HUES64 (cell line): ENCODE measurements at regions not wholly inside any gene's neighbourhood (a gene's known extent, or its start where the extent isn't known, plus 50 kb on each side); places are given as distances from the start of the nearest gene placed in this dataset.

ENCODE experiments used
- H3K27ac ChIP-seq: 2 replicates; pipeline ENCODE4 v1.7.0; 2013; ENCODE audit warnings: low read depth, low read length, inconsistent platforms
- H3K27me3 ChIP-seq: 2 replicates; pipeline ENCODE4 v1.6.1; 2013; ENCODE audit warnings: mild to moderate bottlenecking, low read length; ENCODE audit not compliant: insufficient read depth
- H3K36me3 ChIP-seq: 2 replicates; pipeline ENCODE4 v1.6.1; 2013; ENCODE audit warnings: mild to moderate bottlenecking, low read length; ENCODE audit not compliant: insufficient read depth
- H3K4me1 ChIP-seq: 2 replicates; pipeline ENCODE4 v1.6.1; 2013; ENCODE audit warnings: mild to moderate bottlenecking, low read length, moderate library complexity; ENCODE audit not compliant: insufficient read depth
- H3K4me3 ChIP-seq: 2 replicates; pipeline ENCODE4 v1.5.1; 2013; ENCODE audit warnings: mild to moderate bottlenecking, low read length, moderate library complexity
- H3K9ac ChIP-seq: 2 replicates; pipeline ENCODE4 v1.6.1; 2013; ENCODE audit warnings: mild to moderate bottlenecking, low read depth, low read length
- H3K9me3 ChIP-seq: 2 replicates; pipeline ENCODE4 v1.6.1; 2013; ENCODE audit warnings: low read depth, low read length; ENCODE audit not compliant: insufficient read depth
- WGBS: fragments of 150-250, 120-280 bp; methylation state at CpG from one replicate; pipeline ENCODE4 v1.1.7; 2013; ENCODE audit warnings: missing lambda C conversion rate; 5-methylcytosine and 5-hydroxymethylcytosine counted together

DNA sequence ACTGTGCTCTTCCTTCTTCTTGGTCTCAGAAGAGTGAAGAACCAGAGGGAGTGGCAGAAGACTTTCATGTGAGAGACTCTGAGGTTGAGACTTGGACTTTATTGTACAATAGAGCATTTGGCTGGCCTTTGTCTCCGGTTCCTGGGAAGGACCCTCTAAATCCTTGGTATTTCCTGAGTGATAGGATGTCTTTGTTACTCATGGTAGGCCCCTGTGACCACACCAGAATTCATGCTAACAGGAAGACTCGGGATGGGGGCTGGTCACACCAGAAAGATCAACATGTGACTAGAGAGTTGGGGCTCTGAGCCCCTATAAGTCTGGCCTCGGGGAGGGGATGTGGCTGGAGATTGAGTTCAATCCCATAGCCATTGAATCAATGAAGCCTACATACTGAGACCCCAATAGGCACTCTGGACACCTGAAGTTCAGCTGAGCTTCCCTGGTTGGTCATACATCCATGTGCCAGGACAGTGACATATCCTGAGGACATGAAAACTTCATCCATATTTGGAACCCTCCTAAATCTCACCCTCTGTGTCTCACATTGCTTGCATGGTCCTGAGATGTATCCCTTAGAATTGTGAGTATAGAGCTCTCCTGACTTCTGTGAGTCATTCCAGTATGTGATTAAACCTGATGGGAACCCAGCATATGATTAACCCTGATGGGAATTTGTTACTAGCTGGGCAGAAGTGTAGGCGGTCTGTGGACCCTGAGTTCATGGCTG lies 201.7 kb downstream of the GADD45G start:
- Histone ChIP-seq H3K4me3 (no peak overlapping the region), H3K27ac (no peak overlapping the region), H3K27me3 (no peaks in the 10 kb centered on the region), H3K9me3 (no peaks in the 10 kb centered on the region), H3K36me3 (no peaks in the 10 kb centered on the region), H3K4me1 (peaks cover 24% of the 10 kb centered on the region), H3K9ac (no peak overlapping the region)
- 92% methylated on average over 4 of the region's 4 CpGs for WGBS

- no peak overlapping the region for H3K27ac ChIP-seq
- H3K9me3 ChIP-seq, result no peaks in the 10 kb centered on the region
- H3K4me1 ChIP-seq, result peaks cover 24% of the 10 kb centered on the region
- WGBS, result 95% methylated on average over 5 of the region's 5 CpGs
- H3K36me3 ChIP-seq, result no peaks in the 10 kb centered on the region
- no peak overlapping the region for H3K9ac ChIP-seq
- no peaks in the 10 kb centered on the region for H3K27me3 ChIP-seq
- H3K4me3 ChIP-seq, result no peak overlapping the region
Observed at GRCh38 chr9:89807101-89807395, 202.2 kb downstream of the GADD45G start.

- no peak overlapping the region for H3K4me3 ChIP-seq
- H3K27ac ChIP-seq, result no peak overlapping the region
- H3K9ac ChIP-seq, result no peak overlapping the region
- H3K4me1 ChIP-seq, result peaks cover 24% of the 10 kb centered on the region
- WGBS, result 88% methylated on average over 2 of the region's 2 CpGs
- no peaks in the 10 kb centered on the region for H3K27me3 ChIP-seq
- no peaks in the 10 kb centered on the region for H3K36me3 ChIP-seq
- H3K9me3 ChIP-seq, result no peaks in the 10 kb centered on the region
Observed at GRCh38 chr9:89807682-89808075, 202.9 kb downstream of the GADD45G start.

DNA sequence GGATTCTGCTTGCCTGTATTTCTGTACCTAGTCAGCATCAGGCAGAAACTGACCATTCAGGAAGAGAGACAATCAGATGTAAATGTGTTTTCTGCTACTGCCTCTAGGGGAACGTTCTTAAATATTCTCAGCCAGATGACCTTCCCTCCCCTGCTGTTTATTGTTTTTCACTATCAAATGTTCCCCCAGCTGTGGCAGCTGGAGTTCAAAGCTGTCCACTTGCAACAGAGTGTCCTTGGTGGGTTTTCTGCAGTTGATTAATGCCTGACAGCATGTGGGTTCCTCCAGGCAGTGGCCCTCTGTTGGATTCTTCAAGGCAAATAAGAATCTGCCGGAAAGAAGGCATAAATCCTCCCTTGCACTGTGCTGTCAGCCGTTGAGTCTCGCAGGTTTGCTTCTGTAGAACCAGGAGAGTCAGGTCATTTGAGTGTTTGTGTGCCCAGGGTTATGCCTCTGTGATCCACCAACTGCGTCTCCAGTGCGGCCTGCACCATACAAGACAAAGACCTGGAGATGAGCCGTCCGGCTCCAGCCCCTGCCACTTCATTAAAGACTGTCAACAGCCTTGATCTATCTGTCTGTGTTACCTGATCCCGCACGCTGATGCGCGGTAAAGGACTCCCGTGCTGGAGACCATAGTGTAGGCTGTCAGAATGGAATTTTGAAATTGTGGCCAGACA lies 203.4 kb downstream of the GADD45G start:
- Histone ChIP-seq H3K9ac (no peak overlapping the region), H3K4me3 (no peak overlapping the region), H3K27ac (no peak overlapping the region), H3K9me3 (no peaks in the 10 kb centered on the region), H3K27me3 (no peaks in the 10 kb centered on the region), H3K4me1 (peaks cover 24% of the 10 kb centered on the region), H3K36me3 (no peaks in the 10 kb centered on the region)
- WGBS, result 84% methylated on average over 13 of the region's 13 CpGs

GRCh38 chr9:89808756-89809181 lies 204.0 kb downstream of the GADD45G start:
- no peaks in the 10 kb centered on the region for H3K27me3 ChIP-seq
- H3K27ac ChIP-seq, result no peak overlapping the region
- no peak overlapping the region for H3K9ac ChIP-seq
- WGBS, result 92% methylated on average over 12 of the region's 12 CpGs
- H3K4me3 ChIP-seq, result no peak overlapping the region
- no peaks in the 10 kb centered on the region for H3K9me3 ChIP-seq
- peaks cover 24% of the 10 kb centered on the region for H3K4me1 ChIP-seq
- no peaks in the 10 kb centered on the region for H3K36me3 ChIP-seq

GRCh38 chr9:89810431-89810830 lies 205.6 kb downstream of the GADD45G start:
- 68% methylated on average over 7 of the region's 7 CpGs for WGBS
- Histone ChIP-seq H3K9ac (no peak overlapping the region), H3K27ac (no peak overlapping the region), H3K9me3 (no peaks in the 10 kb centered on the region), H3K27me3 (no peaks in the 10 kb centered on the region), H3K36me3 (no peaks in the 10 kb centered on the region), H3K4me1 (peaks cover 12% of the 10 kb centered on the region), H3K4me3 (no peak overlapping the region)

DNA sequence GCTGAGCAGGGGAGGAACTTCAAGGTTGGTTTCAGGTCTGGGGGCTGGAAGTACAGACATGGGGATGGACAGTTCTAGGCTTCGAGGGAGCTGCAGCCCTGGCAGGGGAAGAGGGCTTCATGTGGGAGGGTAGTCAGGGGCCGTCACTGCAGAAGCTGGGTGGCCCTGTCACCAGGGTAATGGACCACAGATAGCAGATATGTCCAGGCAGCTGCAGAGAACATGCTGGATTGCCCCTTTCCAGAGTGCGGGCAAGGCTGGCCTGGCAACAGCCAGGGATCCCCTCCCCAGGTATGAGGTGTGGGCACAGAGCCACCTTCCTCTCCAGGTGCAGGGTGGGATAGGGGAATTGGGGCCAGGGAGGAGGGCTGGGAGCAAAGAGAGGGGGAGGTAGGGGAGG lies 206.5 kb downstream of the GADD45G start:
- no peak overlapping the region for H3K4me3 ChIP-seq
- WGBS, result 90% methylated on average over 3 of the region's 3 CpGs

DNA sequence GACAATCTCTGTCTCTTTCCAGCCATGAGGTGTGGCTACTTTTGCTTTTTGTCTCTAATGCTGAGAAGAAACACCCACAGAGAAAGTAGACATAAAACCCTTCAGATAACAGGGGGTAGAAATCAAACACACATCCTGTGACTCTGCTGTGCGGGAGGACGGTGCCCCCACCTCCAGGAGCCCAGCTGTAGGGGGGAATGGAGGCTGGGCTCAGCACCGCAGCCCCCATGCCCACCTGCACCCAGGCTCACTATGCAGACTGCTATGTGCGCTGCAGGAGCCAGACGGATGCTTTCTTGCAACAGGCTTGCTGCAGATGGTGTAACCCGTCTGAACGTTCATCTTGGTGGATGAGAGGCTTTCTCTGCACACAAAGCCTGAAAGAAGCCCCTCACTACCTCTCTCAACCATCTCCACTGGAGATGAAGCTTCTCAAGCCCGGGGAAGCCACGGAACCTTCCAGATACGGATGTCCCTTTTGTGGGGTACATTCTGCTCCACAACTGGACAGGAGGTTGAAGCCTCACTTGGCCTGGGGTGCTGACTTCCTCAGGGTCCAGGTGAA lies 207.2 kb downstream of the GADD45G start:
- Histone ChIP-seq H3K9ac (no peak overlapping the region), H3K4me1 (peaks cover 11% of the 10 kb centered on the region), H3K36me3 (no peaks in the 10 kb centered on the region), H3K9me3 (no peaks in the 10 kb centered on the region), H3K27me3 (no peaks in the 10 kb centered on the region), H3K27ac (no peak overlapping the region), H3K4me3 (no peak overlapping the region)
- WGBS, result 95% methylated on average over 10 of the region's 10 CpGs

More for the DNA sequence above, 206.5 kb downstream of the GADD45G start:
- Histone ChIP-seq H3K4me1 (peaks cover 11% of the 10 kb centered on the region), H3K36me3 (no peaks in the 10 kb centered on the region), H3K27ac (no peak overlapping the region), H3K9me3 (no peaks in the 10 kb centered on the region), H3K9ac (no peak overlapping the region), H3K27me3 (no peaks in the 10 kb centered on the region)

DNA sequence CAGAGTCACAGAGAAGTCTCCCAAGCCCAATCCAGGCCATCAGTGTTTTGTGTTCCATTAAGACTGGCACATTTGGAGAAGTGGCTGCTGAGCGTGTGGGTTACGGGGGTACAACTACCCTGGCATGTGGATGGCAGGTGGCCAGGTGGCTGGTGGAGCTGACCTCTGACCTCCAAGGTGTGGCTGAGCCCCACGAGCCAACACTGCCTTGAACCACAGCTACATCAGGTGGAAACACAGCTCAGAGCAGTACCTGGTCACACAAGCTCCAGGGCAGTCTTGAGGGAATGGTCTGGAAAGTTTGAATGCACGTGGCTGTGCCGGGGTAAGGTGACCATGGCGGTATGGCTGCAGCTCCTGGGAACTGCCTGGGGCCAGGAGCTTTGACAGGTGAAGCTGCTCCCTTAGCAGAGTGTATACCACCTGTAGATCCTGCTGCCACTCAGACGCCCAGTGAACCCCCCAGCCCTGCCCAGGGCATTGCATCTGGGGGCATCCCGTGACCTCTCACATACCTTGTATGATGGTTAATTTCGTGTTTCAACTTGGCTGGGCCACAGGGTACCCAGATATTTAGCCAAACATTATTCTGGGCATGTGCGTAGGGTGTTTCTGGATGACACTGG lies 207.9 kb downstream of the GADD45G start:
- H3K4me1 ChIP-seq, result peaks cover 10% of the 10 kb centered on the region
- H3K4me3 ChIP-seq, result no peak overlapping the region
- H3K9ac ChIP-seq, result no peak overlapping the region
- no peaks in the 10 kb centered on the region for H3K36me3 ChIP-seq
- H3K27ac ChIP-seq, result no peak overlapping the region
- H3K27me3 ChIP-seq, result no peaks in the 10 kb centered on the region
- no peaks in the 10 kb centered on the region for H3K9me3 ChIP-seq
- 95% methylated on average over 10 of the region's 10 CpGs for WGBS

DNA sequence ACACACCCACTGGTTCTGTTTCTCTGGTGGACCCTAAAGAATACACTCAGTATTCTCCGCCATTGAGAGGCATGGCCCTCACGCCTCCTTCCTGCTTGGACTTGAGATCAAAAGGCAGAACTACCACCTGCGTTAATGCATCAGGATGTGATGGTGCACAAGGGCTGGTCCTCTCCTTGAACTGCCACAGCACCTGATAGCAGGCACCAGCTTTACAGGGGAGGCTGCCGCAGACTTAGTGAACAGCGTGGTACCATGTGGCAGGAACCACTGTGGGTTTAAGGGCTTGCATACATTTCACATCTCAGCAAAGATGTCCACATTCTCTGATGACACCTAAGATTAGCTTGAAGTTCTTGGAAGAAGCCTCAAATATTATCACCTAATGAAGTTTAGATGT lies 208.7 kb downstream of the GADD45G start:
- Histone ChIP-seq H3K9ac (no peak overlapping the region), H3K4me1 (peaks cover 2% of the 10 kb centered on the region), H3K27me3 (no peaks in the 10 kb centered on the region), H3K9me3 (no peaks in the 10 kb centered on the region), H3K27ac (no peak overlapping the region), H3K4me3 (no peak overlapping the region), H3K36me3 (no peaks in the 10 kb centered on the region)
- WGBS, result 93% methylated on average over 5 of the region's 5 CpGs

- Histone ChIP-seq H3K4me1 (no peaks in the 10 kb centered on the region), H3K4me3 (no peak overlapping the region), H3K27me3 (no peaks in the 10 kb centered on the region), H3K9ac (no peak overlapping the region), H3K36me3 (no peaks in the 10 kb centered on the region), H3K27ac (no peak overlapping the region), H3K9me3 (no peaks in the 10 kb centered on the region)
- WGBS, result 89% methylated on average over 9 of the region's 9 CpGs
Observed at GRCh38 chr9:89814340-89815040, 209.7 kb downstream of the GADD45G start.
